Smooth muscle cell of the brain vasculature (primary cell): ENCODE measurements at regions not wholly inside any gene's neighbourhood (a gene's known extent, or its start where the extent isn't known, plus 50 kb on each side); places are given as distances from the start of the nearest gene placed in this dataset.
A peak's percentile ranks its signal among the peaks of the same experiment; 100 is the strongest.

Source experiments
- DNase-seq: peaks from one replicate; pipeline ENCODE4 v3.0.0-alpha.2; 2012; ENCODE audit warnings: low read depth, low spot score

GRCh38 chr21:35268817-35269216, 219.7 kb upstream of the RUNX1 start:
- DNase-seq: no peak

GRCh38 chr21:35268261-35268660, 219.2 kb upstream of the RUNX1 start:
- no peak for DNase-seq

- DNase-seq: no peak
Observed at GRCh38 chr21:35266546-35266945, 217.4 kb upstream of the RUNX1 start.

- no peak for DNase-seq
Observed at GRCh38 chr21:35265170-35265877, 216.2 kb upstream of the RUNX1 start.

GRCh38 chr21:35259457-35259856, 210.4 kb upstream of the RUNX1 start:
- no peak for DNase-seq

GRCh38 chr21:35258521-35258920, 209.4 kb upstream of the RUNX1 start:
- DNase-seq: no peak

- DNase-seq: peak; percentile 91
Observed at GRCh38 chr21:35257413-35257812, 208.3 kb upstream of the RUNX1 start.

GRCh38 chr21:35256468-35256988, 207.4 kb upstream of the RUNX1 start:
- peak; percentile 95 for DNase-seq

- DNase-seq: no peak
Observed at GRCh38 chr21:35254765-35255138, 205.7 kb upstream of the RUNX1 start.

- no peak for DNase-seq
Observed at GRCh38 chr21:35254006-35254764, 205.1 kb upstream of the RUNX1 start.

- no peak for DNase-seq
Observed at GRCh38 chr21:35252831-35253230, 203.7 kb upstream of the RUNX1 start.

- no peak for DNase-seq
Observed at GRCh38 chr21:35249636-35250035, 200.5 kb upstream of the RUNX1 start.

- no peak for DNase-seq
Observed at GRCh38 chr21:35245879-35246278, 196.8 kb upstream of the RUNX1 start.

GRCh38 chr21:35244514-35244913, 195.4 kb upstream of the RUNX1 start:
- no peak for DNase-seq

- DNase-seq: no peak
Observed at GRCh38 chr21:35243171-35243570, 194.1 kb upstream of the RUNX1 start.

- DNase-seq: no peak
Observed at GRCh38 chr21:35239811-35240219, 190.7 kb upstream of the RUNX1 start.

GRCh38 chr21:35238119-35238518, 189.0 kb upstream of the RUNX1 start:
- DNase-seq: no peak

- no peak for DNase-seq
Observed at GRCh38 chr21:35237287-35237686, 188.2 kb upstream of the RUNX1 start.

- no peak for DNase-seq
Observed at GRCh38 chr21:35236090-35236489, 187.0 kb upstream of the RUNX1 start.

- DNase-seq: no peak
Observed at GRCh38 chr21:35234725-35235124, 185.6 kb upstream of the RUNX1 start.

- no peak for DNase-seq
Observed at GRCh38 chr21:35233756-35234155, 184.7 kb upstream of the RUNX1 start.

- DNase-seq: no peak
Observed at GRCh38 chr21:35232545-35233176, 183.6 kb upstream of the RUNX1 start.

GRCh38 chr21:35231090-35231489, 182.0 kb upstream of the RUNX1 start:
- no peak for DNase-seq
